AG09319 (cell line): ENCODE measurements at regions not wholly inside any gene's neighbourhood (a gene's known extent, or its start where the extent isn't known, plus 50 kb on each side); places are given as distances from the start of the nearest gene placed in this dataset.

Experiments
- DNase-seq: peaks from one replicate; pipeline ENCODE4 v3.0.0-alpha.2; 2010; ENCODE audit warnings: low read depth; ENCODE audit errors: extremely low read depth
- TF ChIP-seq, protein P1 (sequence below): IDR thresholded peaks from 2 replicates; pipeline ENCODE4 v1.5.1; 2011; ENCODE audit warnings: low read depth, mild to moderate bottlenecking, inconsistent platforms, low read length, moderate library complexity

DNA sequence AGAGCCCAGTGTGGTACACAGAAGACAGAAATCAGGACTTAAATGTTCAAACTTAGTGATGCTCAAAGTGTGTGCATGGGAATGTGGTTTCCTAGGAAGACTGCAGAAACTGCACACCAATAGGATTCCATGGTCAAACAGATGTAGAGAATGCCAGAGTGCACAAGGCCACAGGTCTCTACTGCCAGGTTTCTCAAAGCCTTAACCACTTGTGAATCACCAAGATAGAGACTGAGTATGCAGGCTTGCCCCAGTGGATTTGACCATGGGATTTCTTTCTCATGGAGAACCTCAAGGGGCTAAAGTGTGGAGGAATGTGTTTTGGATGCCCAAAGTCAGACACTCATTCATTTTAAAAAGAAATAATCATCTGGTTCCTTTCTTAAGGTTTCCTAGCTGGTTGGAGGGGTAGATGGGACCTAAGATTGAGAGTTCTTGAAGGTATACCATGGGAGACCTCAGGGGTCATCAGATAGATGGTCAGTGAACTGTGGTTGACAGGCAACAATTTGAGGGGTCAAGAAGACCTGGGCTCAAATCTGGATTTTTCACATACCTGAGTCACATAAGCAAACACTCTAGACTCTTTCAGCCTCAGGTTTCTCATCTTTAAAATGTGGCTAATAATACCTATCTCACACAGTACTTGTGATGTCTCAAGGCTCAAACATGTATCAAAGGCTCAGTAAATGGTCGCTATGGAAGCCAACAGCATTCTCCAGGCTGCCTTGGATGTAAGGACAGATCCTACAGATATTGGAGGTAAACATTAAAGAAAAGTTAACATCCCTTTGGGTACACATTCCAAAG, 81.1 kb downstream of the BOD1 start:
- DNase-seq, result no peak
- TF ChIP-seq, protein P1, sequence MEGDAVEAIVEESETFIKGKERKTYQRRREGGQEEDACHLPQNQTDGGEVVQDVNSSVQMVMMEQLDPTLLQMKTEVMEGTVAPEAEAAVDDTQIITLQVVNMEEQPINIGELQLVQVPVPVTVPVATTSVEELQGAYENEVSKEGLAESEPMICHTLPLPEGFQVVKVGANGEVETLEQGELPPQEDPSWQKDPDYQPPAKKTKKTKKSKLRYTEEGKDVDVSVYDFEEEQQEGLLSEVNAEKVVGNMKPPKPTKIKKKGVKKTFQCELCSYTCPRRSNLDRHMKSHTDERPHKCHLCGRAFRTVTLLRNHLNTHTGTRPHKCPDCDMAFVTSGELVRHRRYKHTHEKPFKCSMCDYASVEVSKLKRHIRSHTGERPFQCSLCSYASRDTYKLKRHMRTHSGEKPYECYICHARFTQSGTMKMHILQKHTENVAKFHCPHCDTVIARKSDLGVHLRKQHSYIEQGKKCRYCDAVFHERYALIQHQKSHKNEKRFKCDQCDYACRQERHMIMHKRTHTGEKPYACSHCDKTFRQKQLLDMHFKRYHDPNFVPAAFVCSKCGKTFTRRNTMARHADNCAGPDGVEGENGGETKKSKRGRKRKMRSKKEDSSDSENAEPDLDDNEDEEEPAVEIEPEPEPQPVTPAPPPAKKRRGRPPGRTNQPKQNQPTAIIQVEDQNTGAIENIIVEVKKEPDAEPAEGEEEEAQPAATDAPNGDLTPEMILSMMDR, result no peak

DNA sequence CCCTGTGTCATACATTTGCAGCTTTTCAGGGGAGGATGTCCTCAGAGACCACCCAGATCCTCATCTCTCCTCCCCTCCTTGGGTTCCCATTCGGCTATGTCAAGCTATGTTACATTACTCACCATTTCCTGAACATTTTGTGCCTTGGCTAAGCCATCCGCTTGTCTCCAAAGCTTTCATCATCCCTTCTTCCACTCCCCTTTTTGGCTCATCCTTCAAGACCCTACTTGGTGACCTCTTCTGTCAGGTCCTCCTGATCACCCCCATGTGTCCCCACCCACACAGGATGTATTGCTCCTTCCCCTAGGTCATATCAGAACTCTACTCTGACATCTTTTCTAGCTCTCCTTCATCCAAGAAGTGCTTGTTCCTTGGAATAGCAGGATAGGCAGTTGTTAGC, 81.8 kb downstream of the BOD1 start:
- DNase-seq, result no peak
- TF ChIP-seq, protein P1, result no peak

DNA sequence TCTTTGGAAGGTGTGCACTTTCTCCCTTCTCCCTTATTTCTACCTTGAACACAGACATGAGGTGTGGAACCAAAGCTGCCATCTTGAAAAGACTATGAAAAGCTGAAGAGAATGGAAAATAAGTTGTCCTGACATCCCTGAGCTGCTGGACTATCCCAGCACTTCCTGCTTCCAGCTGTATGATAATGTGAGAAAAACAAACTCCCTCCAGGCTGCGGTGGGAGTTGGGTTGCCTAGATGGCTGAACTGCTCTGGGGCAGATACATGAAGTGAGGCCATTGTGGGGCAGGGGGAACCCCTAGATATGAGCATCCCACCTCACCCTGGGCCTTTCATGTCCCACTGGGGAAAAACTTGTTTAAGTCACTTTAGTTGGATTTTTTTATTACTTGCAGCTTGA, 82.4 kb downstream of the BOD1 start:
- DNase-seq, result no peak
- TF ChIP-seq, protein P1, result no peak

DNA sequence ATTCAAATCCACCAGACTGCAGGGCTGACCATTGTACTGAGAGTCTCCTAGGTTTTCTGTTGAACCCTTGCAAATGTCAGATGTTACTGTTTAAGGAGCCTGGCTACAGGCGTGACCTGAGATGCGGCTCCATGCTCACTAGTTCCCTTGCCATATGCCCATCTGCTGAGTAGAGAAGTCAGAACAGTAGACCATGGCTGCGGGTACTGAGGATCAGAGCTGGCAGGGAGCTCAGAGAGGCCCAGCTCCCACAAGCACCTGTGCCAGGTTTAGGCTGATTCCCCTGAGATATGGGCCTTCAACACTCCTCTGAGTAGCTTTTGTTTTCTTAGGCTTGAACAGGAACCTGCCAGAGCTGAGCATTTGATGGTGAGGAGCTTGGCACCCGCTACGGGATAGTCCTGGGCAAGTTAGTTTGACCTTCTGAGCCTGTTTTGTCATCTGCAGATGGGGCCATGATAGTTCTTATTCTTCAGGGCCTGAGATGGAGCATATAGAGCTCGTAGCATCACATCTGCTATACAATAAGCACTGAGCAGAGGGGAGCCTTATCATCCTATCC, 83.7 kb downstream of the BOD1 start:
- no peak for DNase-seq

DNA sequence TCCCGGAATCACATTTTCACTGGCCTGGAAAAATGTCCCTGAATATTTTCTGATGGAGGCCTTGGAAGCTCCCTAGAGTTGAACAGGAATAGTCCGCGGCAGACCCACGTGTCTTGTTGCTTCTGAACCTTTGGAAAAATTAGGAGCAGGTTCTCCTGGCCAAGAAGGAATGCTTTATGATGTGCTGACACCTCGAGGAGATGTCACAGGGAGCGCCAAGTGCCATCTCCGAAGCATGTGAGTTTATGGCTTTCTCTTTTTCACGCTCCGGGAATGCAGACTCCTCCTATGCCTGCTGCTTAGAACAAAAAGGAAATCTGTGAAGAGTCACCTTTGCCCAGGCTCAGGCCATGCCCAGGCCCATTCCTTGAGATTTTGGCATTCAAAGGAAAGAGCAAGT, 84.6 kb downstream of the BOD1 start:
- TF ChIP-seq, protein P1, result no peak
- DNase-seq, result no peak

More for the DNA sequence above, 83.7 kb downstream of the BOD1 start:
- TF ChIP-seq, protein P1, result no peak

DNA sequence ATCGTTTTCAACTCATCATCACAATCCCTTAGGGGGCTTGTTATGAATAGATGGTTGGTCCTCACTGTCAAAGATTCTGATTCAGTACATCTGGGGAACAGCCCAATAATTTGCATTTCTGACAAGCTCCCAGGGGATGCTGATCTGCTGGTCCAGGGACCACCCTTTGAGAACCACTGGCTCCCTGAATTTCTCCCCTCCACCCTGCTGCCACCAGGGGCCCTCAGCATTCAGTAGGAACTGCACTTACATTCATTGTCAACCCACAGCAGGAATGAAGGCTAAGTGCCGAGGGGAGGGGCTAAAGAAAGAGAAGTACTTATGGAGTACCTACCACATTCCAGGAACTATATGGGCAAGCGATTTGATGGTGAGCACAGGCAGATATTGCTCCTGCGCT, 85.9 kb downstream of the BOD1 start:
- TF ChIP-seq, protein P1, result no peak; the same call in 1 of the 2 replicates
- no peak for DNase-seq

DNA sequence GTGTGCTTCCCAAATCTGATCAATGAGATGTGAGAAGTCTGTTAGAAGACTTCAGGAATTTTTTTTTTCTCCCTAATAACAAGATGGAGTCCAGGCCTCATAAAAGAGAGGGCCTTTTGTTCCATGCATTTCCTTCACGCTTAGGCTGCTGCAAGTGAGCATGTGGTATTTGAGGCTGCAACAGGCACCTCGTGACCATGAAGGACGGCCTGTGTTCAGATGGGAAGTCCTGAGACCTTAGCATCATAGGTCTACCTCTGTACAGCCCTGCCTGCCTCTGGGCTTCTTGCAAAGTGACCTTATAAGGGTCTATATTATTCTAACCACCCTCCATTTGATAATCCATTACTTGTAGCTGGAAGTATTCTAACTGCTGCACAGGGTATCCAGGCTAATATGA, 86.6 kb downstream of the BOD1 start:
- TF ChIP-seq, protein P1, result no peak
- DNase-seq, result no peak
